HG03108 (cell line): ENCODE measurements at regions not wholly inside any gene's neighbourhood (a gene's known extent, or its start where the extent isn't known, plus 50 kb on each side); places are given as distances from the start of the nearest gene placed in this dataset.
"Not testable (repeated sequence)": the region's sequence is repeated elsewhere in the genome, so short reads cannot be mapped to it uniquely, and the experiment has no call there.

Experiments used
- ATAC-seq: cut with Tn5 transposase; IDR thresholded peaks from one replicate; pipeline ENCODE4 v1.9.1; 2021; ENCODE audit warnings: moderate library complexity; ENCODE audit not compliant: unreplicated experiment

- no peak for ATAC-seq
These were observed 472.5 kb downstream of the PID1 start for GRCh38 chr2:228798458-228799207.

GRCh38 chr2:228796386-228796785 is 474.7 kb downstream of the PID1 start:
- no peak for ATAC-seq

DNA sequence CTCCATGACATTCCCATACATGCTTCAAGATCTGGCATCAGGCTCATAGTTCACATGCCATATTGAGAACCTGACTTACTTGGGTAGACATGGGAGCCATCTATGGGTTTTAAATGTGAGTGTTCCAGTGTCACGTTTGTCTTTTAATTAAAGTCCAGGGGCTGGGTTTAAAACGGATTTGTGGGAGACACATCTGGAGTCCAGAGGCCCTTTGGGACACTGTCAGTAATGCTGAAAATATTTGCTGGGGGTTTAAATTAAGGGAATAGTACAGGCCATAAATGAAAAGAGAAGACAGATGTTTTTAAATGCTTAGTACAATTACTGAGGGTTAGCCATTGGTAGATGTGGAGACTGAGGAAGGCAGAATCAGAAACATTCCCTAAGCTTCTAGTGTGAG is 478.0 kb downstream of the PID1 start:
- no peak for ATAC-seq

DNA sequence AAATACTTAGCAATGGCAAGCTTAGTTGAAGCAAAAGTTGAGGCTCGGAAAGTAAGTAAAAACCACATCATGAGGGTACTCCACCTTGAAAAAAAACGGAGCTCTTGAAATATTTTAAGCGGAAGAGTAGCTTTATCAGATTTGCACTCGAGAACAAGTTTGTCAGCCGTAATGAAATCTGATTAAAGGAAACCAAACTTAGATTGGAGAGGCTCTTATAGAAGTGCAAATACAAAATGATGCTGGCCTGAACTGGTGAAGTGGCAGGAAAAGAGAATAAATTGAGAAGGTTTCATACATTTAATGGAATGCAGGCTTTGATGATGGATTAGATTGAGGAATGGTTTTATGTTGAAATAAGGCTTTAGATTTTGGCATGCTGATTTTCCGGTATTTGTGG is 484.2 kb downstream of the PID1 start:
- ATAC-seq = no peak

DNA sequence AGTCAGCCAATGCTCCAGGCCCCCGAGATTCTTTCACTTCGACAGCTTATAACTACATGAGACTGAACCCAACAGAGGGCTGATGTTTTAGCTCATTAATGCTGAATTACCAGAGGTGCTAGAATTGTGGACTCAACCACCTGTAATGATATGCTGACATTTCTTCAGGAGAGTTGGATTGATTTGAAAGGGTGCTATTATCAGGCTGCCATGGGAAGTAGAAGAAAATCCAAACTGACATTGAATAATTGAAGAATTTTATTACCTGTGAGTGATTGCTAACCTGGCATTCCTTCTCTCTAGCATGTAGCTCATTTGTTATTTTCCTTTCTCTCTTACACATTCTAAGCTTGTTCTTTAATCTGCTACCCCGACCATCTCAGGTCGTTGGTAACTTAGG is 488.8 kb downstream of the PID1 start:
- no peak for ATAC-seq

DNA sequence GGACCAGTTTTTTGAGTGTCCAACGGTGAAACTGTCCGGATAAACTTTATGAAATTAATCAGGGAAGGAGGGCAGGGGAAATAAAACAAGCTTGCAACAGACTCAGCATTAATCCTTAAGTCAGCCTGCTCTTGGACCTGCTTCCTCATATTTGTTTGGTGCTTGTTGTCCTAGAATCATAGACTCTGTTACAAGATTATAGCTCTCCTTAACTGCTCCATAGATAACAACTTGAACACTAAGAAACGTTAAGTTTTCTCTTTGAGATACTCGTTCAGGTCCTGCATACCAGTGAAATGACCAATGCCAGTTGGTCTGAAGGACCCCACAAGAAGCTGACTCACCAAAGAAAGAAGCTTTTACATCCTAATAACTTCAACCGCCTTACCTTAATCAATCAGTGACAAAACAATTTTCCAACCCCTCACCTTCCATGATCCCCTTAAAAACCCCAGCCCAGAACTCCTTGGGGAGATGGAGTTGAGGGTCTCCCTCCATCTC is 493.2 kb downstream of the PID1 start:
- no peak for ATAC-seq

- ATAC-seq = no peak
These were observed 496.5 kb downstream of the PID1 start for GRCh38 chr2:228774548-228774947.

DNA sequence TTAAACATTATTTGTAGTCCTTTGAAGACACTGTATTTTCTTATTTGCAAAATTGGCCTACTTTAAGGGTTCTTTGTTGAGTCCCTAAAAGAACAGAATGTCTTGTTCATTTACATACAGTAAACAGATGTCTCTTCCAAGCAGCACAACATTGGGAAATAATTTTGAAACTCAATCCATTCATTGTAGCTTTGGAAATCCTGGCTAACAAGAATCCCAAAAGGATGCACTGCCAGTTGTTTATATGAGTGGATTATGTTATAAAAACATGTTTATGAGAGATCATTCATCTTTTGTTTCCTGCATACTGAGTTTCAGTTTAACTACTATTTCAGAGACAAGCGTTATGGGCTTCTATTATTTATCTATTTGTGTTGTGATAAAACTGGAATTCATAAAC is 499.3 kb downstream of the PID1 start:
- no peak for ATAC-seq

- no peak for ATAC-seq
These were observed 499.8 kb downstream of the PID1 start for GRCh38 chr2:228771315-228771714.

DNA sequence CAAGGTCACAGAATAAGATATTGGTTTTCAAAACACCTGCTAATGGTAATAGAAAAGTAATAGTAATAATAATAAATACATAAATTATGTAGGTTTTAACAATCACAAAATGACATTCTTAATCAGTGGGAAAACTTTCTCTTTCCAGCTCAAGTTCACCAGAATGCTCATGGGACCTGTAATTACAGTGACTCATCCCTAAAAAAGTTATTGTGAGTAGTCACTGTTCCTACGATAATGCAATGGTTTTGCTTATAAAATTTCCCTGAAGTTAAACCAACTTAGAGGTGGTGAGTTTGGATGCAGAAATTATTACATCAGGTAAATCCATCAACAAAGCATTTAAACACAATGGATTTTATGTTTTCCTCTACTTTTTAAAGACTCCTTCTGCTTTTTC is 502.3 kb downstream of the PID1 start:
- ATAC-seq = no peak

DNA sequence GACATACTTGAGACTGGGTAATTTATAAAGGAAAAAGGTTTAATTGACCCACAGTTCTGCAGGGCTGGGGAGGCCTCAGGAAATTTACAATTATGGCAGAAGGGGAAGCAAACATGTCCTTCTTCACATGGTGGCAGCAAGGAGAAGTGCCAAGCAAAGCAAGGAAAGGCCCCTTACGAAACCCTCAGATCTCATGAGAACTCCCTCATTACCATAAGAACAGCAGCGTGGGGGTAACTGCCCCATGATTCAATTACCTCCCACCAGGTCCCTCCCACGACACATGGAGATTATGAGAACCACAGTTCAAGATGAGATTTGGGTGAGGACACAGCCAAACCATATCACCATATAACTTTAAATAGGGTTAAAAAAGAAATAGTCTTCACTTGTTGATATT is 502.9 kb downstream of the PID1 start:
- not testable (repeated sequence) for ATAC-seq

DNA sequence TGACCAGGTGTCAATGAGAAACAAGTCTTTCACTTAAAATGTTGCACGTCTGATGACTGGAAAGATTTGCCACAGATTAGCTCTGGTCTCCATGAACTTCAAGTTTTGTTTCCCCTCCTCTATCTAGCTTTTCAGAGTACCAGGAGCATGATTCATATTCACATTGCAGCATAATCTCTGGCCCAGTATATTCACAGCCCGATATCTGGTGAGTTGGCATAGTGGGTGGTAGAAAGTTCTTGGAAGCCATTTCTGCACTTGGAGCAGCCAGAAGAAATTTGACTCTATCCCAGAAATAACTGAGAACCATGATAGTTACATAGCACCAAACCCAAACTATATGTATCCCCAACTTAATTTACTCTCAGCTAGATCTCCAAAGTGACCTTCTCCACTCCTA is 503.9 kb downstream of the PID1 start:
- no peak for ATAC-seq

DNA sequence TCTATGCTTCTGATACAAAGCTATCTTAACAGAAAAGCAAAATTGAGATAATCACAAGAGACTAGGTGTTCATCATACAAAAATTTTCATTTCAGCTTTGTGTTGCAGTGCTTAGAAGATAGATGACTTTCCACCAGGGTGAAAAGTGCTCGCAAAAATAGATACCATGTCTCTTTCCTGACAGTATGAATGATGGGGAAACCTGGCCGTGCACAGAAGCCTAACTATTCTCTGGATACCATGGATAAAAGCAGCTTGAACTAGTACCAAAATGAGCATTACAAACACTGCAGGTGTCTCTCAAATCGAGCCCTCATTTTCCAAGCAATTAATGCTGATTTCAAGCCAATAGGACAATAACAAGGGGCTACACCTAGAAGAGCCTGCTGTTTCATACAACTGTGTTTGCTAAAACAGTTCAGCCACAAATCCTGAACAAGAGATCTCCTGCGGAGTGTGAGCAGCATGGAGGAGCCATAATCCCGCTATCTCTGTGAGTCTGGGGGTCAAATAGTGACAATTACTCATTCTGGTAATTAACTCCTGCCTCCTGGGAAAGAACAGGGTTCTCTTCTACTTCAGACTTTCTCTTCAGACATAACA is 507.6 kb downstream of the PID1 start:
- ATAC-seq = no peak

DNA sequence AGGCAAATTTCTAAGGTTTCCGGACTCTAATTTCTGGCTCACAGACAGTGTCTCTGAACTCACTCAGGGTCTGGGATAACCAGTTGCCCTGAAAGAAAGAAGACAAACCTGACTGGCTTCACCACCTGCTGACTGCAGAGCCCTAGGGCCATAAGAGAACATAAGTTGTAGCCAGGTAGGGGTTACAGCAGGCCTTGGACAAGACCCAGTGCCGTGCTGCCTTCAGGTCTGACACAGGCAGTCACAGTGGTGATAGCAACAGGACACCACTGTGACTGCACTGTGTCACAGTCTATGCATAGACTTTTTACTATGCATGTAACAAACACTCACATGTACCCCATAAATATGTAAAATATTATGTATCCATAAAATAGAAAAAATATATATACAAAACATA is 508.5 kb downstream of the PID1 start:
- no peak for ATAC-seq

GRCh38 chr2:228755661-228756060 is 515.4 kb downstream of the PID1 start:
- not testable (repeated sequence) for ATAC-seq

- ATAC-seq = no peak
These were observed 523.6 kb downstream of the PID1 start for GRCh38 chr2:228747483-228747882.

- no peak for ATAC-seq
These were observed 532.3 kb downstream of the PID1 start for GRCh38 chr2:228738671-228739380.

GRCh38 chr2:228735697-228736096 is 535.4 kb downstream of the PID1 start:
- ATAC-seq = no peak

DNA sequence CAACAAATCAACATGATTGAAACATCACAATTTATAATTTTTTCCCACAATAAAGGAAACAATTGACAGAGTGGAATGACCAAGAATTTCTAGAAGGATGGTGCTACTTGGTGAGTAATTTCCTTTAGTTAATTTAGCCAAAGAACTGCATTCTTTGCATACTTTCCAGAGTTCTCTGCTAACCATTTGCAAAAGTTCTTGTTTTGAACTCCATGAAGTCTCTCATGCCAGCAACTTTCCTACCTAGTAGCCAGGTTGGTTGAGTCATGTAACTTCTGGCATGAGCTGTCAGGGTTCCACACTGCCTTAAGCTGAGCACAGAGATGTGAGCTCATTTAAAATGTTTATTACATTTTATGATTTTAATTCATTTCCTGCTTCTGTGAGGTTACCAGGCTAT is 539.6 kb downstream of the PID1 start:
- no peak for ATAC-seq

DNA sequence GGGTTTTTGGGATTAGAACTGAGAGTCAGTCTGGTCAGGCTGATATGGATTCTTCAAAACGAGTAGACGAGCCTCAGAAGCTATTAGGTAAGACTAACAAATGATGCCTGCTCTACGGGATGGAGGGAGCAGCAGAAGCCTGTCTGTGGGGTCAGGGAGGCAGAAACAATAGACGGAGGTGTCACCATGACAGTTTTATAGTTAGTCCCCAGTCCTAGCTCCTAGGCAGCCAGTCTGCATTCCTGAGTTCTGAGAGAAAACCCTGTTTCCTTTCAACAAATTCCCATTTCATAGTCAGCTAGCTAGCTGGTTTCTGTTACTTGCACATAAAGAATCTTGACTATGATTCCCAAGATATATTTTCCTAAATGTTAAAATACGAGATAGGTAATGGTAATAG is 542.1 kb downstream of the PID1 start:
- no peak for ATAC-seq

DNA sequence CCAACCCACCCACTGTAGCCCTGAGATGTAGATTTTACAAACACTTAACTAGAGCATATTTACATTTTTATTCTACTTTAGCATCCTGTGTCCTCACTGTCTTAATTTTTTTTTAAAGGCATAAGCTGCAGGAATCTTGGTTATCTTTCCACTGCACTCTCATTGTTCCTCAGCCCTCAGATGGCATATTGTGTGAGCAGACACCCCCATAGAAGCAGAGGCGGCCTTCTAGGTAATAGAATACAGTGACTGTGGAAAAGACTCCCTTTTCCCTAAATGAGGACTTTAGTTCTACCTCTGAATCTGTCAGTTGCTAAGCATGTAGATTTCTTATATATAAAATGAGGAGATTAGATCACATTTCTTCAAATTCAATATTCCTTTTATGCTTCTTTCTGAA is 543.5 kb upstream of the SPHKAP start:
- ATAC-seq = no peak

DNA sequence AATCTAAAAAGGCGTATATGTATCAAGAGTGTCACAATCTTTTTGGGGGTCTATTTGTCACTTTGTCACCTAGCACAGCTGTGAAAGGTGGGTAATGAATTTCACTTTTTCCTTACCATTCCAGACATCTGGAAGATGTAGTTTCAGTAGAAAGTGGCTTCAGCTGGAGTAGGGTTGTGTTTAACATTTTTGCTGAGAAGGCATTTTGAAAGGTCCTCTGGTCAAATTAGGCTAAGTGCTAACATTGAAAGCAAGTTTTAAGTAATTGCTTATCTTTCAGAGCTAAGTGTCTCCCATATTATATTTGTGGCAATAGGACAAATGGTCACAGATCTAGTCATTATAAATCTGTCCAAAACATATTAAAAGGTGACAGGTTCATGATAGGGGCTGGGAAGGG is 542.1 kb upstream of the SPHKAP start:
- ATAC-seq = no peak
